NCI-H2171 treated with DMSO at 0.1 percent for 48 hours (cell line): ENCODE measurements at regions not wholly inside any gene's neighbourhood (a gene's known extent, or its start where the extent isn't known, plus 50 kb on each side); places are given as distances from the start of the nearest gene placed in this dataset.

Experiments
- DNase-seq: peaks from one replicate; lab custom pipeline; 2025; lab: John Stamatoyannopoulos, UW

GRCh38 chr4:138311771-138312535, 69.8 kb upstream of the SLC7A11 start:
- DNase-seq: no peak

GRCh38 chr4:138310991-138311390, 68.8 kb upstream of the SLC7A11 start:
- no peak for DNase-seq

GRCh38 chr4:138310498-138310897, 68.3 kb upstream of the SLC7A11 start:
- DNase-seq: peak; percentile 9

GRCh38 chr4:138308356-138308755, 66.2 kb upstream of the SLC7A11 start:
- DNase-seq: no peak

- no peak for DNase-seq
Observed at GRCh38 chr4:138307319-138307718, 65.2 kb upstream of the SLC7A11 start.

- DNase-seq: no peak
Observed at GRCh38 chr4:138305050-138305449, 62.9 kb upstream of the SLC7A11 start.

- DNase-seq: no peak
Observed at GRCh38 chr4:138301536-138301935, 59.4 kb upstream of the SLC7A11 start.

- DNase-seq: no peak
Observed at GRCh38 chr4:138300616-138301015, 58.5 kb upstream of the SLC7A11 start.

GRCh38 chr4:138299881-138300280, 57.7 kb upstream of the SLC7A11 start:
- no peak for DNase-seq

GRCh38 chr4:138298866-138299265, 56.7 kb upstream of the SLC7A11 start:
- DNase-seq: no peak

- no peak for DNase-seq
Observed at GRCh38 chr4:138298431-138298830, 56.3 kb upstream of the SLC7A11 start.

- no peak for DNase-seq
Observed at GRCh38 chr4:138297743-138298405, 55.7 kb upstream of the SLC7A11 start.

GRCh38 chr4:138292321-138292720, 50.2 kb upstream of the SLC7A11 start:
- DNase-seq: no peak
